ENCODE measurements at regions not wholly inside any gene's neighbourhood (a gene's known extent, or its start where the extent isn't known, plus 50 kb on each side); places are given as distances from the start of the nearest gene placed in this dataset.
A peak's percentile ranks its signal among the peaks of the same experiment; 100 is the strongest.
"Not testable (repeated sequence)": the region's sequence is repeated elsewhere in the genome, so short reads cannot be mapped to it uniquely, and the experiment has no call there.

GRCh38 chrX:65331371-65331770 lies 203.2 kb downstream of the LAS1L start:
- no peaks in the 10 kb centered on the region for H3K9me3 ChIP-seq (ENCODE audit: severe bottlenecking)
- H3K27ac ChIP-seq: no peak overlapping the region
- peaks cover 3% of the 10 kb centered on the region for H3K27me3 ChIP-seq (ENCODE audit: insufficient read depth, low read depth, severe bottlenecking)
- no peaks in the 10 kb centered on the region for H3K36me3 ChIP-seq
- TF ChIP-seq CTCF (IDR thresholded peaks at IDR 0.05; ENCODE audit: low read depth, low read length): no peak
- no peak overlapping the region for H3K4me3 ChIP-seq (ENCODE audit: low read depth, low read length)
- no peak for DNase-seq

- peak; percentile 8 for DNase-seq
- no peak overlapping the region for H3K27ac ChIP-seq
- no peaks in the 10 kb centered on the region for H3K36me3 ChIP-seq
- 0 out of 2 replicates have a peak, but pooled peaks have one; percentile 7 for TF ChIP-seq CTCF (IDR thresholded peaks at IDR 0.05; ENCODE audit: low read depth, low read length)
- H3K9me3 ChIP-seq (ENCODE audit: severe bottlenecking): no peaks in the 10 kb centered on the region
- peaks cover 17% of the 10 kb centered on the region for H3K27me3 ChIP-seq (ENCODE audit: insufficient read depth, low read depth, severe bottlenecking)
- H3K4me3 ChIP-seq (ENCODE audit: low read depth, low read length): no peak overlapping the region
These were observed 234.3 kb downstream of the LAS1L start for GRCh38 chrX:65300104-65300809.

- peaks cover 14% of the 10 kb centered on the region for H3K27me3 ChIP-seq (ENCODE audit: insufficient read depth, low read depth, severe bottlenecking)
- not testable (repeated sequence) for H3K4me3 ChIP-seq (ENCODE audit: low read depth, low read length); DNase-seq; H3K27ac ChIP-seq; H3K9me3 ChIP-seq (ENCODE audit: severe bottlenecking); H3K36me3 ChIP-seq
These were observed 251.7 kb downstream of the LAS1L start for GRCh38 chrX:65282905-65283304.

GRCh38 chrX:65273152-65273551 lies 261.4 kb downstream of the LAS1L start:
- no peaks in the 10 kb centered on the region for H3K27me3 ChIP-seq (ENCODE audit: insufficient read depth, low read depth, severe bottlenecking)
- DNase-seq: no peak
- no peak for TF ChIP-seq CTCF (IDR thresholded peaks at IDR 0.05; ENCODE audit: low read depth, low read length)
- no peak overlapping the region for H3K4me3 ChIP-seq (ENCODE audit: low read depth, low read length)
- no peaks in the 10 kb centered on the region for H3K9me3 ChIP-seq (ENCODE audit: severe bottlenecking)
- H3K27ac ChIP-seq: no peak overlapping the region
- no peaks in the 10 kb centered on the region for H3K36me3 ChIP-seq

- H3K27ac ChIP-seq: no peak overlapping the region
- no peak for DNase-seq
- no peak overlapping the region for H3K4me3 ChIP-seq (ENCODE audit: low read depth, low read length)
- H3K36me3 ChIP-seq: no peaks in the 10 kb centered on the region
- no peaks in the 10 kb centered on the region for H3K9me3 ChIP-seq (ENCODE audit: severe bottlenecking)
- no peak for TF ChIP-seq CTCF (IDR thresholded peaks at IDR 0.05; ENCODE audit: low read depth, low read length)
- H3K27me3 ChIP-seq (ENCODE audit: insufficient read depth, low read depth, severe bottlenecking): no peaks in the 10 kb centered on the region
These were observed 268.1 kb downstream of the LAS1L start for GRCh38 chrX:65266482-65266881.

GRCh38 chrX:65253817-65254216 lies 277.6 kb upstream of the ZC4H2 start:
- H3K27me3 ChIP-seq (ENCODE audit: insufficient read depth, low read depth, severe bottlenecking): peaks cover 5% of the 10 kb centered on the region
- no peak overlapping the region for H3K27ac ChIP-seq
- DNase-seq: no peak
- no peak overlapping the region for H3K4me3 ChIP-seq (ENCODE audit: low read depth, low read length)
- no peak for TF ChIP-seq CTCF (IDR thresholded peaks at IDR 0.05; ENCODE audit: low read depth, low read length)
- H3K9me3 ChIP-seq (ENCODE audit: severe bottlenecking): no peaks in the 10 kb centered on the region
- no peaks in the 10 kb centered on the region for H3K36me3 ChIP-seq

Data from WERI-Rb-1 (cell line).